Head of caudate nucleus (tissue), 42 donors: ENCODE measurements at regions not wholly inside any gene's neighbourhood (a gene's known extent, or its start where the extent isn't known, plus 50 kb on each side); places are given as distances from the start of the nearest gene placed in this dataset.

Experiments
- DNase-seq, 42 donors: peaks; one replicate each; pipeline versions ENCODE4 v3.0.0 to v3.0.0-alpha.2; 2020 to 2021; ENCODE audit warnings: mixed read lengths in 7 of 42
- intact Hi-C: fragments of 100-400 bp; cut with DNase I; formaldehyde crosslinking; loops from one replicate; pipeline ENCODE4 v1.15.0; 2022

GRCh38 chr6:156098839-156099238, 643.2 kb upstream of the NOX3 start:
- no peak for DNase-seq
- intact Hi-C loops: no loop called here

- intact Hi-C loops: no loop called here
- no peak for DNase-seq
These were observed 631.8 kb upstream of the NOX3 start for GRCh38 chr6:156087487-156087886.

DNA sequence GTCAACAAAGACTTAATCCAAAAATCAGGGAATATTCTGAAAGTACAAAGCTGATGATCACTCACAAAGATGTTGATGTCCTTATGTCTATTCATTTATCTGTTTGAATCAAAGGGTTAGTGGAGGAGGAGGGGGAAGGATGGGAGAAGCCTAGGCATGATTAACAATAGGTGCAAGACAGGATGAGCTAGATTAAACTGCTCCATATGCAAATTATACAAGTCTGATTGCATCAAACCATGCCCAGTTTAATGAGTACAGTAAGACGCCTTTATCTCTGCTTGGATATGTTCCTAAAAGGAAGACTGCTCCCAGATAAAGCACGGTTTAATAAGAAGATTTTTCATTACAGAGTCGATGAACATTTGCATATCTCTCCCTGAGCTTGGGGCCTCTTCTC, 626.4 kb upstream of the NOX3 start:
- intact Hi-C loops: no loop called here

GRCh38 chr6:156080371-156080770, 624.7 kb upstream of the NOX3 start:
- DNase-seq: no peak
- intact Hi-C loops: no loop called here

More for the DNA sequence above, 626.4 kb upstream of the NOX3 start:
- no peak for DNase-seq

DNA sequence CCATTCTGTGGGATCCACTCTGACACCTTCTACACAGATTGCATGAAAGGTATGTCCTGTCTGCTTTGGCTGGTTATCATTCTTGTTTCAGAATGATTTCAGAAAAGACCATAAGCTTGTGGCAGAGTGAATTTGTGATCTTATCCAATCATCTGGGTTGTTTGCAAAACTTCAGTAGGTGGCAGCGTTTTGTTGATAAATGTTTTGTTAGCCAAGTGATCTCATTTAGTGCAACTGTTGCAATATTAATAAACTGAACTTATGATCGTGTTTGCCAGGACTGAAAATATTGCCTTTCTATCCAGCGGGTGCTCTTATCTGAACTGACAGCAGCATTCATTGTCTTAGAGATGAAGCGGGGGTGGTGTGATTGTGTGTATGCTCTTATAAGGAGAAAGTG, 613.2 kb upstream of the NOX3 start:
- no peak for DNase-seq
- intact Hi-C loops: no loop called here

GRCh38 chr6:156065849-156066248, 610.2 kb upstream of the NOX3 start:
- DNase-seq: no peak
- intact Hi-C loops: no loop called here

DNA sequence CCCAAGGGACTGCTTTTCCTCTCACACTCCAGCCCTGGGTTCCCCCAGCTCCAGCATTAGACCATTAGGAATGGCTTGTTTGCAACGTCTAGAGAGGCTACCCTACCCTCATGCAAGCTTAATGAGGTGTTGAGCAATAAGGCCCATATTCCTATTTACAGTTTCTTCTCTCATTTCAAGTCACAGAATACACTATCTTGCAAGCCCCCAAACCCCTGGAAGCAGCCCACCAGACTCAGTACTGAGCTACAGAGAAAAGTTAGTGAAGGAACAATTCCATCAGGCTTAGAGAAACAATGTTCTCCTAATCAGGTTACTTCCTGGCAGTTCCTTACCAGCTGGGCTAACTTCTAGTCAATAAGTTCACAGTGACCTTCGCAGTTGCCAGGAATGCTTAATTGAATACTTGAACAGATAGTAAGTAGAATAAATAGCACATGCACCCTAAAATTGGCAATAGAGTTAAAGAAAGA, 606.5 kb upstream of the NOX3 start:
- DNase-seq: no peak

GRCh38 chr6:156061465-156061864, 605.8 kb upstream of the NOX3 start:
- no peak for DNase-seq
- intact Hi-C loops: no loop called here

More for the DNA sequence above, 606.5 kb upstream of the NOX3 start:
- intact Hi-C loops: no loop called here

DNA sequence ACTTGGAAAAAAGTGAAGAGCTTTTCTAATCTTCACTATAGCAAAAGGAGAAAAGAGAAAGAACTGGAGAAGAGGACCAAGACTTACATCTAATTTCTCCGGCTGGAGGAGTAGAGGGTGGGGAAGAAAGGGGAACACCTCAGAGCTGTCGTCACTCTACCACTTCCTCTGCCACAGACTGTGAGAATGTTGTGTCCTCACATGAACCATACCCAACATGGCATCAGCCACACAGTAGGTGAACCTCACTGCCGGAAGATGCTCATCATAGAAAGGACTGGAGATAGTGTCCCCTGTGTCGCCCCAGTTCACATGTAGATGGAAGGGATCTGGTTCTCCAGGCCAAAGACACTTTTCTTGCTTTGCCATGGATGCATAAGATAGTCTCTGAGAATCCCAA, 604.4 kb upstream of the NOX3 start:
- intact Hi-C loops: no loop called here
- no peak for DNase-seq

DNA sequence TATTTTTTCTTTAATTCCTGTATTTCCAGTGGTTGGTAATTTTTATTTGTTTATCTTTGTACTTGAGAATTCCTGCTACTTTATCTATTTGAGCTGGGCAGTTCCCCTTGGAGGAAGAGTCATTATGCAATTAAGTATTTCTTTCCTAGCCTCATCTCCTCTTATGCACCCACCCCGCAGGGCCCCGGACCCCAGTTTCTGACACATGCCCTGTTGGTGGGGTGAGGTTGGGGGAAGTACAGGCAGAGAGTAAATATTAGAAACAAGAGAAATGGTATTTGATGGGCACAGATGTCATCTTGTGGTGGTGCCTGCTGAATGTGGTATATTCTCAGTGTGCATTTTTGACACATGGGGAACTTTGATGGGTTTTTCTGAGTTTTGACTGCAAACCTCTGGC, 602.7 kb upstream of the NOX3 start:
- intact Hi-C loops: no loop called here
- DNase-seq: no peak

- no peak for DNase-seq
- intact Hi-C loops: no loop called here
These were observed 602.2 kb upstream of the NOX3 start for GRCh38 chr6:156057869-156058268.

DNA sequence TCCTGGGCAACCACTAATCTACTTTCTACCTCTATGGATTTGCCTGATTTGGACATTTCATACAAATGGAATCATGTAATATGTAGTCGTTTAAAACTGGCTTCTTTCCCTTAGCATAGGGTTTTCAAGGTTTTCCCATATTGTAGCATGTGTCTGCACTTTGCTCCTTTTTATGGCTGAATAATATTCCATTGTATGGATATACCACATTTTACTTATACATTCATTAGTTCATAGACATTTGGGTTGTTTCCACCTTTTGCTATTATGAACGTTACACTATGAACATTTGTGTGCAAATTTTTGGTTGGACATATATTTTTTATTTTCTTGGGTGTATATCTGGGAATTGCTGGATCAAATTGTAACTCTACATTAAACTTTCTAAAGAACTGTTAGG, 600.4 kb upstream of the NOX3 start:
- DNase-seq: no peak
- intact Hi-C loops: no loop called here

- intact Hi-C loops: no loop called here
- DNase-seq: no peak
These were observed 598.0 kb upstream of the NOX3 start for GRCh38 chr6:156053626-156054025.

- intact Hi-C loops: no loop called here
- DNase-seq: no peak
These were observed 591.3 kb upstream of the NOX3 start for GRCh38 chr6:156046841-156047449.

GRCh38 chr6:156046268-156046665, 590.6 kb upstream of the NOX3 start:
- intact Hi-C loops: no loop called here
- no peak for DNase-seq

GRCh38 chr6:156045401-156046267, 590.0 kb upstream of the NOX3 start:
- no peak for DNase-seq
- intact Hi-C loops: no loop called here

- intact Hi-C loops: no loop called here
- no peak for DNase-seq
These were observed 578.0 kb upstream of the NOX3 start for GRCh38 chr6:156033598-156033997.

DNA sequence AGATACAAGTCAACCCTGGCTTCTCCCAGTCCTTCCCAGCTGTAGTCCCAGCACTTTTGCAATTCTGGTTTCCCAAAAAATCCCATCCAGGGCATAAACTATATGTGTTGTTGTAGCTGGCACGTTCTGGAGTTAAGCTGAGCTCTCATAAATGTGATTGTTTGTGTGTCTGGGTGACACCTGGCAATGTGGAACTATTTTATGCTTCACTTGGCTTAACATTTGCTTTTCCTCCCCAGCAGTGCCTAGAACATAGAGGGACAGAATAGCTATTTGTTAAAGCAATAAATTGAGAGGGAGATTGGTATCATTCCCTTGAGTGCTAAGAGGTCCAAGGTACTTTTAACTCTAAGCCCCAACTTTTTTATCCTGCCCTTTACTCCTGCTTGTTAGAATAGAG, 575.9 kb upstream of the NOX3 start:
- DNase-seq: no peak

GRCh38 chr6:156030053-156030452, 574.4 kb upstream of the NOX3 start:
- no peak for DNase-seq
- intact Hi-C loops: no loop called here

More for the DNA sequence above, 575.9 kb upstream of the NOX3 start:
- intact Hi-C loops: no loop called here

GRCh38 chr6:156029286-156029985, 573.8 kb upstream of the NOX3 start:
- DNase-seq: no peak
- intact Hi-C loops: no loop called here
